WI38 (cell line): ENCODE measurements at regions not wholly inside any gene's neighbourhood (a gene's known extent, or its start where the extent isn't known, plus 50 kb on each side); places are given as distances from the start of the nearest gene placed in this dataset.

Source experiments
- H3K4me3 ChIP-seq: 2 replicates; pipeline ENCODE4 v1.5.1; 2011; ENCODE audit warnings: low read depth, mild to moderate bottlenecking, control low read depth, low read length
- TF ChIP-seq, protein P1 (sequence below): IDR thresholded peaks from 2 replicates; pipeline ENCODE4 v1.5.1; 2012; ENCODE audit warnings: low read depth, mild to moderate bottlenecking, control low read depth, low read length

DNA sequence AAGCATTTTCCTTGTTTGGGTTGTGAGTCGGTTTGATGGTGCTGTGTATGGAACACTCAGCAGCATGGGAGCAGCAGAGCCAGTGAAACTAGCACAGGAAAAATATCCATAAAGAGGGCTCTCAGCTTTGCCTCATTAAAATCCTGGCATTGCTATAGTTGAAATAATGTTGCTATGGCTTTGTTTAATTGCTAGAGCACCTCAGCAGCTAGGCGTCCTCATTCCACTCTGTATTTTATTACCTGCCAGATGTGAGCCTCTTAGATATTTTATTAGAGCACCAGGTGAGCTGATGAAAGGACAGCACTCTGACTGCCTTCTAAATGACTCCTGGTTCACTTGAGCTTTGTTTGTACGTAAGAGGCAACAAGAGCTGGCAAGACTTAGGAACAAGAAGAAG, 232.4 kb downstream of the MTX2 start:
- no peak overlapping the region for H3K4me3 ChIP-seq
- TF ChIP-seq, protein P1, sequence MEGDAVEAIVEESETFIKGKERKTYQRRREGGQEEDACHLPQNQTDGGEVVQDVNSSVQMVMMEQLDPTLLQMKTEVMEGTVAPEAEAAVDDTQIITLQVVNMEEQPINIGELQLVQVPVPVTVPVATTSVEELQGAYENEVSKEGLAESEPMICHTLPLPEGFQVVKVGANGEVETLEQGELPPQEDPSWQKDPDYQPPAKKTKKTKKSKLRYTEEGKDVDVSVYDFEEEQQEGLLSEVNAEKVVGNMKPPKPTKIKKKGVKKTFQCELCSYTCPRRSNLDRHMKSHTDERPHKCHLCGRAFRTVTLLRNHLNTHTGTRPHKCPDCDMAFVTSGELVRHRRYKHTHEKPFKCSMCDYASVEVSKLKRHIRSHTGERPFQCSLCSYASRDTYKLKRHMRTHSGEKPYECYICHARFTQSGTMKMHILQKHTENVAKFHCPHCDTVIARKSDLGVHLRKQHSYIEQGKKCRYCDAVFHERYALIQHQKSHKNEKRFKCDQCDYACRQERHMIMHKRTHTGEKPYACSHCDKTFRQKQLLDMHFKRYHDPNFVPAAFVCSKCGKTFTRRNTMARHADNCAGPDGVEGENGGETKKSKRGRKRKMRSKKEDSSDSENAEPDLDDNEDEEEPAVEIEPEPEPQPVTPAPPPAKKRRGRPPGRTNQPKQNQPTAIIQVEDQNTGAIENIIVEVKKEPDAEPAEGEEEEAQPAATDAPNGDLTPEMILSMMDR = no peak

DNA sequence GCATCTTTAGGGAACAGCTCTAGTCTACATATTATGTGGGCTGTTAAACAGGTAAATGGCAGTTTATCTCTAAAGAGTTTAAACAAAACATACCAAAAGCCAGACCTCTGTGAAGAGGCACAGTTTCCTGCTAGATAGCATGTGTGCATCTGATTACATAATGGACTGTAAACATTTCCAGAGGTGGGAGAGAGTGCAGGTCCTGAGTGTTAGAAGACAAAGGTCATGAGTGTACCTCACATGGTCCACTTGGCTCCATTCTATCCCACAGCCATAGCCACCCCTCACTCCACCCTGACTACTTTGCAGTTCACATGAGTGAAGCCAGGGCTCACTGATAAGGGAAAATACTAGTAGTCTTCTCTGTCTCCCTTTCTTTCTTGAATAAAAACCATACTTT, 233.4 kb downstream of the MTX2 start:
- TF ChIP-seq, protein P1 = no peak
- H3K4me3 ChIP-seq = no peak overlapping the region

DNA sequence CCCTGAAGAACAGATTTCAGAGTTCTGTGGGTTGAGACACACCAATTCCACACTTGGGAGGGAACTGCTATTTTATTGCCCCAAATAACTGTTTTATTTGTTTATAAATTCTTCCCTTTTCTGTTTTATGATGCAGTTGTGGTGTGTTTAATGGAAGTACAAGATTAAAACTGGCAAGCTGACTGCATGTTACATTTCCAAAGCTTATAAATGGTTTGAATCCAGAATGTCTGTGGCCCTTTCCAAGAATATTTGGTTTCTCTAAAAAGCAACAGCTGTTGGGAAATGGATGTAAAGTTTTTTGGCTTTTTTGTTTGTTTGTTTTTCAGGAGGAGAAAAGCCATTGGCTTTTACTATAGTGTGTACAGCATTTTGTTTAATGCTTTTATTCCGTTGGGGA, 234.5 kb downstream of the MTX2 start:
- H3K4me3 ChIP-seq = no peak overlapping the region

DNA sequence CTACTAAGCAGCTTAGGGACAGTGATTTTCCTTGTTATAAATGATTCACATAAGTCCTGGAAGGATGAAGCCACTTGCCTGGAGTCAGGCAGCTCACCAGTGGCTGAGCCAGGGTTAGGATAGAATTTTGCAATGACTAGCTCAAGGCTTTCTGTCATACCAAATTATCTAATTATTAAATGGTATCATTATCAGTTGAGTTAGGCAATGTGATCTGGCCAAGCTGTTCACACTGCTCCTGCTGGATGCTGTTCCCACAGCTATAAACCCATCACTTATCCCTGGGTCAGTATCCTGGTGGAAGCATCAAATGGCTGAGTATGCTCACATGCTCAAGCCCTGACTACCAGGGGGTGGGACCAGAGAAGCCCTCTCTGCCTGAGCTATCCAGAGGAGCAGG, 235.2 kb downstream of the MTX2 start:
- TF ChIP-seq, protein P1 = no peak
- no peak overlapping the region for H3K4me3 ChIP-seq

More for the DNA sequence above, 234.5 kb downstream of the MTX2 start:
- TF ChIP-seq, protein P1 = no peak

DNA sequence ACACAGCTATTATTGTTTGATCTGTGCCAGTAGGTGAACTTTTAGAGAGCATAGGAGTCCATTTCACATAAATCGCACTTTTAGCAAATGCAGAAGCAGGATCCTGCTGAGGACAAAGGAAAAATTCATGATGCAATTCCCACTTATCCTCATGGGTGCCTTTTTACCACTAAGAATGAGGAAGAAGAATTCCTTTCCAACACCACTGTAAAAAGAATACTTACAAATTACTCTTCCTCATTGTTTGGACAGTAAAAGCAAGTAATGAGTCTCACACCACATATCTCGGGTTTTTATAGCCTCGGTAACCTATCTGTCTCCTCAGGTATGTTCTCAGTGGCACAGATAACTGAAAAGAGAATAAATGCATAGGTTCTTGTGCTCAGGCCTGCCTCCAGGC, 238.5 kb downstream of the MTX2 start:
- TF ChIP-seq, protein P1 = no peak
- H3K4me3 ChIP-seq = no peak overlapping the region

DNA sequence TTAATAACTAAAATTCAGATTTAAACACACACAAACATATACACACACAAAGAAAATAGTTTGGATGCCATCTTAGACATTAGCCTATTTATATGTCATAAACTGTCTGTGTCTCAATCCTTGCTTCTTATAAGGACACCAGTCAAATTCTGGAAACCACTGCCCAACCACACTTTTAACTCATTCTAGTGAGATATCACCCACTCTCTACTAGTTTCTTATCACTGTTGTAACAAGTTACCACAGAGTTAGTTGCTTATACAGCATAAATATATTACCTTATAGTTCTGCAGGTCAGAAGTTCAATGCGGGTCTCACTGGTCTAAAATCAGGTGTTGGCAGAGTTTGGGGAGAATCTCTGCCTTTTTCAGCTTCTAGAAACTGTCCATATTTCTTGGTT, 239.1 kb downstream of the MTX2 start:
- TF ChIP-seq, protein P1 = no peak
- no peak overlapping the region for H3K4me3 ChIP-seq

DNA sequence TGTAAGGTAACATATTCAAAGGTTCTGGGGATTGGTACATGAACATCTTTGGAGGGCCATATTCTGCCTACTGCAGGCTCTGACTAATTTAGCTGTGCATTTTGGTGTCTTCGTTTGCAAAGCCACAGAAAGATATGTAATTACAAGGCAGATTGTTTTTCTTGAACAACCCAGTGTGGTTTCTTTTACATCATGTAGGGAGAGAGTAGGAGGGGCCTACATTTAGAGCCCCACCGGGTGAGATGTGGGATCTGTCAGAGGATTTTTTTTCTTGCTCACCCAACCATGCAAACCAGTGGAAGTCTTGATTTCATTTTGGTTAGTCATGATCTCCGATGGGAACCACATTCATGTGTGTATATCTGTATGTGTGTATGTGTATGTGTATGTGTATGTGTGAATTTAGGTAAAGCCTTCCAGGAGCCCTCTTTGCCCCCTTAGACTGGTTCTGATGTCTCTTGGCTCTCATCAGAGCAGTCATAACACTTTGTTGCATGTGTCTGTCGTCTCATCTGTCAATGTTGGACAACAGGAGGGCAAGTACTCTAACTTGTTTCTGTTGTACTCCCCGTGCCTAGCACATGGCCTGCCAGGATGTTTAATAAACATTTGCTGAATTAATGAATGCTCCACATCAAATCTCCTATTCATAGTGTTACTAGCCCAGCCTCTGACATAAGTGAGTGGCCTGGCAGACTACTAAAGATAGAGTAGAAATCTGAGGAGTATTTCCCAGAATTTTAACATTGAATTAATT, 239.9 kb downstream of the MTX2 start:
- TF ChIP-seq, protein P1 = no peak
- no peak overlapping the region for H3K4me3 ChIP-seq
